HG03159 (cell line): ENCODE measurements at regions not wholly inside any gene's neighbourhood (a gene's known extent, or its start where the extent isn't known, plus 50 kb on each side); places are given as distances from the start of the nearest gene placed in this dataset.
"Not testable (repeated sequence)": the region's sequence is repeated elsewhere in the genome, so short reads cannot be mapped to it uniquely, and the experiment has no call there.

Source experiments
- ATAC-seq: cut with Tn5 transposase; IDR thresholded peaks from one replicate; pipeline ENCODE4 v1.9.1; 2021; ENCODE audit warnings: mild to moderate bottlenecking, moderate library complexity; ENCODE audit not compliant: unreplicated experiment

DNA sequence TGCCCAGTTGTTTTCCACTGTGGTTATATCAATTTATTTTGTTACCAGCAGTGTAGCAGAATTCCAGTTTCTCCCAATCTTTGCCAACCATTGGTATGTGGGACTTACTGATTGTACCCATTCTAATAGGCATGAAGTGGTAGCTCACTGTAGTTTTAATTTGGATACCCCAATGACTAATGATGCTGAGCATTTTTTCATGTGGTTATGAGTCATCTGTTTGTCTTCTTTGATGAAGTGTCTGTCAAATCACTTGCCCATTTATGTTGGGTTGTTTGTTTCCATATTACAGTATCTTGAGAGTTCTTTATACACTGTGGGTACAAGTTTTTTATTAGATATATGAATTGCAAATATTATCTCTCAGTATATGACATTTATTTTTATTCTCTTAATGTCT lies 644.3 kb downstream of the NR2F2 start:
- no peak for ATAC-seq

DNA sequence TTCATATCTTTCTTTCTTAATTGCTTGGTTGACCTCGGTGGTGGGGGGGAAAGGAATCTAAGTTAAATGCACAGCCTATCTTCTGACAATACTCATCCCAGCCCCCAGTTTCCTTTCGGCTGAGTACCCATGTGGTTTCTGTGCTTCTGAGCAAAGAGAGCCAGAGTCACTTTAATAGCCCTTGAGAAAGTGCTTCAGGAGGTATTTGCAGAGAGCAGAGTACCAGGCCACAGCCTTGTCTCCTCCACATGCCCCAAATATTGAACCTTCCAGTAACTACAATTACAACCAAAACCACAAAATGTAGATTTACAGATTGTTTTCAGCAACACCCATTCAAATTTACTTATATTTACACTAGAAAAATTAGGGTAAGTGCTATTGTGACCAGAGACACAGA lies 647.4 kb downstream of the NR2F2 start:
- no peak for ATAC-seq

- ATAC-seq = no peak
These were observed 648.5 kb downstream of the NR2F2 start for GRCh38 chr15:96978937-96979473.

DNA sequence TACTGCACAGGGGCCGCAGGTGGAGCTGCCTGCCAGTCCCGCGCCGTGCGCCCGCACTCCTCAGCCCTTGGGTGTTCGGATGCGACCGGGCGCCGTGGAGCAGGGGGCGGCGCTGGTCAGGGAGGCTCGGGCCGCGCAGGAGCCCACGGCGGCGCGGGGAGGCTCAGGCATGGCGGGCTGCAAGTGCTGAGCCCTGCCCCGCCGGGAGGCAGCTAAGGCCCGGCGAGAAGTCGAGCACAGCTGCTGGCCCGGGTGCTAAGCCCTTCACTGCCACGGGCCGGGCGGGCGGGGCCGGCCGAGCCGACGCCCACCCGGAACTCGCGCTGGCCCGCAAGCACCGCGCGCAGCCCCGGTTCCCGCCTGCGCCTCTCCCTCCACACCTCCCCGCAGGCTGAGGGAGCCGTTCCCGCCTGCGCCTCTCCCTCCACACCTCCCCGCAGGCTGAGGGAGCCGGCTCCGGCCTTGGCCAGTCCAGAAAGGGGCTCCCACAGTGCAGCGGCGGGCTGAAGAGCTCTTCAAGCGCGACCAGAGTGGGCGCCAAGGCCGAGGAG lies 653.7 kb downstream of the NR2F2 start:
- ATAC-seq = not testable (repeated sequence)

DNA sequence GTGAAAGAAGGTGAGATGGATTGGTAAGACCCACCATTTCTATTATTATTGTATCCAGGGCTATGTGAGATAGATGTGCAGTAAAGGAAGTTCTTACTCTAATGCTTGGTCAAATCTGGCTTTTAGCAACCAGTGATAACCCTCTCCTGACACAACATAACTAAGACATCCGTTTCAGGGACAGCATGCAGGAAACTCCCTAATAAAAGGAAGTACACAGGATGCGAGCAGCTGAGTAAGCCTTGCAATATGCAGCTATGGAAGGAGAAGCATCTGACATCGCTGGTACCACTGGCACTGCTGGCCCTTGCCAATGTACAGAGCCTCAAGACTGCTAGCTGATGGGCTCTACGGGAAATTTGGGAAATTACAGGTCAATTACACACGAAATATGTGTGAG lies 662.3 kb downstream of the NR2F2 start:
- no peak for ATAC-seq

GRCh38 chr15:96997538-96997937 lies 667.0 kb downstream of the NR2F2 start:
- ATAC-seq = no peak

DNA sequence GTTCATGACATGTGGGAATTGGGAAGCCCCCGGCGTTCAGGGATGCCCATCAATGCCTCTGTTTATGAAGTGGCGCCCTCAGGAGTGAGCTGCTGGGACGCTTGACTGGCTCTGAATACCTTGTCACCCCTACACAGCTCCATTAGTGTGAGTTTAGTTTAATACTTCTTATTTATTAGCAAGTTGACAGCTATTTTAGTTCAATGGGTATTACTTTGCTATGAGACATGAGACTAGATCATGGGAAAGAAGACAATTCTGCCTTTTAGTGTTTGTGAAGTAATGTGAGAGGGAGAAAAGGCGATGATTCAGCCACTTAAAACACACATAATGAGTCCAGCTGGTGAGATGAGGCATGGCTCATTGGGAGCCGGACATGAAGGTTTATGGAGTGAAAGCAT lies 678.5 kb downstream of the NR2F2 start:
- ATAC-seq = no peak

DNA sequence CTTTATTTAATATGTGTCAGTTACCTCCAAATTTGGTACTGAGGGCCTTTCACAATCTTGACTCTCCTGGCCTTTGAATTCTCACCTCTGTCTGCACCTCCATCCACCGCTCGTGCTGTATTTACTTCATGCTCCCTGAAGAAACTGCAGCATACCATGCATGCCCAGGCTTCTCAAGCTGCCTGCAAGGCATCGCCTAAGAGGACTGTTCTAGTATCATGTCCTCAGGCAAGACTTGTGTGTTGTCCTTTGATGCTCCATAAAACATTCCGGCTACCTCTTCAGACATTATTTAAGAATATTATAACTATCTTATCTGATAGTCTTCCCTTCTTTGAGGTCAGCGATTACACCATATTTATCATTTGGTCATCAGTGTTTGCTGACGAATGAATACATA lies 682.5 kb downstream of the NR2F2 start:
- ATAC-seq = no peak

- ATAC-seq = no peak
These were observed 683.0 kb downstream of the NR2F2 start for GRCh38 chr15:97013491-97013890.

- no peak for ATAC-seq
These were observed 683.5 kb downstream of the NR2F2 start for GRCh38 chr15:97014001-97014400.

- ATAC-seq = no peak
These were observed 693.0 kb downstream of the NR2F2 start for GRCh38 chr15:97023488-97023844.

DNA sequence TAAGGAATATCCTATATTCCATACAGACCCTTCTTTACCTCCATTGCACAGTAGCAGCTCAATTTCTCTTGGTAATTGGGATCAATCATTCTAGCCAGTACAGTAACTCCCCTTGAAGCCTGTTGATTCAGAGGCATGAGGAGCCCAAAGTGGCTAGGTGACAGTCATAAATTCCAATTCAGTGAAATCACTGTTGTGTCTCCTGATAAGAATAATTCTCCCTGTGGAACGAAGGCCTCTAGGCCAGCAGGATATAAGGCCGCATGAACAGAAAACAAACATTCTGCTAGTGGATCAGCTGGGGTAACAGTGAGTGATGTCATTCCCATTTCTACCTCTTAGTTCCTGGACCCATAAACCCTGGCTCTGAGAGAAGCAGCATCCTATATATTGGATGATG lies 696.3 kb downstream of the NR2F2 start:
- ATAC-seq = no peak

DNA sequence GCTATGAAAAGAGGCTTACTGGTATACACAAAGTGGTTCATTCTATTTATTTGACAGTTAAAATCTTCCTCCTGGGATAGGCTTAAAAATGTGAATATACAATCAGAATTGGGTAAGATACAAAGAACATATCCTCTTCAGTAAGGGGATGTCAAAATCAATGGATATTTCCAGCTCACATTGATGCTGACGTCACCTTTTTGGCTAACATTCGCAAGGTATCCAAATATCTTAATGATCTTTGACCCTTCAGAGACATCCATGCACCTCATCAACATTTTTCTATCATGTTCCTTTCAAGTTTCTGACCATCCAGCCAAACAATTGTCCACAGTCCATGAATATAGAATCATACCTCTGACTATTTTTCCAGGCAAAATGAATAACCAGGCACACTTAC lies 697.3 kb downstream of the NR2F2 start:
- no peak for ATAC-seq

DNA sequence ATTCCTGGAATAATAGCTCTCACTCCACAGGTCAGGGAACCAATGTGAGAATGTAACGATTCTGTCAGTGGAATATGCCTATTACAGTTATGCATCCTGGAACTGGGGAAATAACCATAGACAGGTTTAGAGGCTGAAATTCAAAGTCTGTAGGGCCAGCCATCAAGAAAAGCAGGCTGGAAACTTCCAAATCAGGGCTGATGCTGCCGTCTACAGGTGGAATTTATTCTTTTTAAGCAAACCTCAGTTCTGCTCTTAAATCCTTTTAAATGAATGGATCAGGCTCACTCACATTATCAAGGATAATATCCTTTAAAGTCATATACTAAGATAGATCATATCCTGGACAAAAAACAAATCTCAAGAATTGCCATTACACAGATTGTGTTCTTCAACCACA lies 699.8 kb downstream of the NR2F2 start:
- no peak for ATAC-seq

DNA sequence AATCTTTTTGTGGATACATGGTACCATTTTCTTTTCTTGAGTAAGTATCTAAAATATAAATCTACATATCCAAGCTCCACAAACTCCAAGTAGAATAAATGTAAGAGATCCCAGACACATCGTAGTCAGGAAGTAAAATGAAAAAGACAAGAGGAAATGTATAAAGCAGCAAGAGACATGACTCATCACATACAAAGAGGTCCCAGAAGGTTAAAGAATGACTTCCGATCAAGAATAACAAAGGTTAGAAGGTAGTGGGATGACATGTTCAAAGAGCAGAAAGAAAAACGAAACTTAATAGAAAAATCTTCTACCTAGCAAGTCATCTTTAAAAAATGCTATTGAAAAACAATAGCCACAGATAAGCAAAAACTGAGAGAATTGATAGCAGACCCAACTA lies 705.8 kb downstream of the NR2F2 start:
- no peak for ATAC-seq

DNA sequence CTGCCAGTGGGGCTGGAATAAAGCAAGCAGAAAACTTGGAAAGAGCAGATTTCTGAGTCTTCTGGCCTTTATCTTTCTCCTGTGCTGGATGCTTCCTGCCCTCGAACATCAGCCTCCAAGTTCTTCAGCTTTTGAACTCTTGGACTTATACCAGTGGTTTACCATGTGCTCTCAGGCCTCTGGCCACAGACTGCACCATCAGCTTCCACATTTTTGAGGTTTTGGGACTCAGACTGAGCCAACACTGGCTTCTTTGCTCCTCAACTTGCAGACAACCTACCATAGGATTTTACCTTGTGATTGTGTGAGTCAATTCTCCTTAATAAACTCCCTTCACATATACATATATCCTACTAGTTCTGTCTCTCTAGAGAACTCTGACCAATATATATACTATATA lies 706.6 kb downstream of the NR2F2 start:
- ATAC-seq = no peak

DNA sequence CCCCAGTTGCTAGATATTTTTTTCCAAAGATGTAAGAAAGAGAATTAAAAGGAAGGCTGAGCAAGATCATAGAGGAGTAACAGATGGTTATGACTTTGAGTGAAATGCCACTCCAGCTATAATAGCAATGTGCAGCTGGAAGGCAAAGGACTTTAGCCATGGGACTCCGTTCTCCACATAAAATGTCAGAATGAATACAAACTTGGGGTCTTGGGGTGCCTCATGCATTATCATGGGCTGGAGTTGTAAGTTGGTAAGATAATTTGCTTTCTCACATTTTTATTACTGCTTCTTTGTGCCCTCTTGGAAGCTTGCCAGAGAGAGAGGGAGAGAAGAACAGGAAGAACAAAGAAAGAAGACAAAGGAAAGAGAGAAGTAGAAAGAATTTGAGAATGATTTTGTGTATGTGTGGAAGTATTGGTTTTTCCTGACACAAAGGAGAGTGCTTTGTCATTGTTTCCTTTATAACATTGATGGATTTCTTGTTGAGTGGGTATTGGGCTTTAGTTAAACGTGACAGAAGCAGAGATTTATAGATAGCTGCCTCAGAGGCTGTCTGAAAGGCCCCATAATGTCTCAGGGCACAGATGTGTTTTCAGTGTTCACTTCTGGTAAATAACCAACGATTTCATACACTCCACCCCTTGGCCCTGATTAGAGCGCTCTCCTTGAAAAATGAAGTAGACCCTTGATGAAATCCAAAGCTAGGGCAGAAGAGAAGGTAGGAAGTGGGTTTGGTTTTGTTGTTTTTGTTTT lies 715.3 kb downstream of the NR2F2 start:
- ATAC-seq = no peak

DNA sequence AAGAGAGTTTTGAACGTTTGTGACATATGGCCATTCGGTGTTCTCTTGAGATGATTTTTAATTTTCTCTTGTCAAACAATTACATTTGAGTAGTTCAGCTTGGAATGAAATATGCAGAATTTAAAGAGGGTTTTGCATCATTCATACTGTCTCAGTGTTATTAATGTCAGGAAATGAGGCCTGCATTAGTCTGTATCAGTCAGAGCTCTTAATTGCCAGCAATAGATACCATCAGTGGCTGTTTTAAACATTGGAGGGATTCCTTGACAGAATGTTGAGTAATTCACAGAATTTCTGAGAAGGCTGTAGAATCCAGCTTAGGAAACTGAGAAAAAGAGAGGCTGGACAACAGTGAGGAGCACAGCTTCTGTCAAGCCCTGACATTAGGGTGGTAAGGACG lies 722.0 kb downstream of the NR2F2 start:
- no peak for ATAC-seq

DNA sequence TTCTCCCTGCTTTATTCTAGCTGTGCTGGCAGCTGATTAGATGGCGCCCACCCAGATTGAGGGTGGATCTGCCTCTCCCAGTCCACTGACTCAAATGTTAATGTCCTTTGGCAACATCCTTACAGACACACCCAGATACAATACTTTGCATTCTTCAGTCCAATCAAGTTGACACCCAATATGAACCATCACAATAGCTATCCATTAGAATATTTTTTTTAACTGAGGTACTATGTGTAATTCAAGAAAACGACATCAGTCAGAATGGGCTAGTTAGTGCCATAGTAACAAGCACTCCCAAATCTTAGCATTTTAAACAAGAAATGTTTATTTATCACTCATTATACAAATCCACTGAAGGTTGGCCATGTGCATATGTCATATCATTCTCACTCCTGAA lies 723.1 kb downstream of the NR2F2 start:
- no peak for ATAC-seq

- no peak for ATAC-seq
These were observed 727.0 kb downstream of the NR2F2 start for GRCh38 chr15:97057503-97057902.

GRCh38 chr15:97059281-97059680 lies 728.8 kb downstream of the NR2F2 start:
- ATAC-seq = no peak

- no peak for ATAC-seq
These were observed 730.9 kb downstream of the NR2F2 start for GRCh38 chr15:97061392-97061791.

DNA sequence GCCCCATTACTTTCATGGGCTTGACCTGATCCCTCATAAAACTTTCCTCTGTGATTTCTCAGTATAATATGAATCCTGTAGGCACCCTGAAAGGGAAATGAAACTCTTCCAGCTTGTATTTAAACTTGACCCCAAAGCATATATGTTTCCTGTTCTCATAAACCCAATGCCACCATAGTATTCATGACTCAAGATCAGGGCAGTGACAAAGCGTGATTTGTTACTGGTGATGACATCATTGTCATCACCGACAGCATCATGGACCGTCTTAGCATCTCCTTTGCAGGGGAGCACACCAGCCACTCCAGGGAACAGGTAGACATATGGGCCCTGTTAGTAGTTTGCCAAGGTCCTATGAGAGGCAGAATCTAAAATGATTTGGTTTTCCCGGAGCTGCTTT lies 741.2 kb downstream of the NR2F2 start:
- ATAC-seq = no peak
